ENCODE measurements at regions not wholly inside any gene's neighbourhood (a gene's known extent, or its start where the extent isn't known, plus 50 kb on each side); places are given as distances from the start of the nearest gene placed in this dataset.

- TF ChIP-seq CTCF (conservative IDR thresholded peaks at IDR 0.05; ENCODE audit: low read length) (no peak), EZH2phosphoT487 (IDR thresholded peaks at IDR 0.05; ENCODE audit: borderline replicate concordance, low read depth, low read length) (no peak)
Observed at GRCh38 chr3:99232696-99233095, 331.2 kb upstream of the DCBLD2 start.
